OCI-LY7 (cell line): ENCODE measurements at regions not wholly inside any gene's neighbourhood (a gene's known extent, or its start where the extent isn't known, plus 50 kb on each side); places are given as distances from the start of the nearest gene placed in this dataset.

Experiments used
- CTCF ChIP-seq: fragments of 200-600 bp; sonication (generic); conservative IDR thresholded peaks from 2 replicates; pipeline ENCODE4 v1.5.1; 2014; ENCODE audit warnings: mild to moderate bottlenecking, antibody characterized with exemption, low read length, moderate library complexity, mixed read lengths
- EZH2phosphoT487 ChIP-seq: fragments of 200-600 bp; sonication (generic); IDR thresholded peaks from 2 replicates; pipeline ENCODE4 v1.6.1; 2018; ENCODE audit warnings: low read depth, borderline replicate concordance, mild to moderate bottlenecking, mixed run types, antibody characterized with exemption, low read length, moderate library complexity, mixed read lengths

- TF ChIP-seq CTCF, result no peak
- no peak for TF ChIP-seq EZH2phosphoT487
Observed at GRCh38 chr6:138638604-138639003, 135.0 kb upstream of the CCDC28A start.
